IMR-90 (cell line): ENCODE measurements at regions not wholly inside any gene's neighbourhood (a gene's known extent, or its start where the extent isn't known, plus 50 kb on each side); places are given as distances from the start of the nearest gene placed in this dataset.

Experiments used
- ATAC-seq: fragments of 200-7000 bp; cut with Tn5 transposase; 2 replicates; pipeline ENCODE4 v1.9.1; 2020; ENCODE audit warnings: low read depth, mild to moderate bottlenecking, moderate library complexity
- BruUV-seq: library from RNA; stranded (reverse); fragments of 400-500 nt; replicated peaks from 2 replicates; lab custom pipeline; 2021; lab: Mats Ljungman, UMichigan
- CTCF ChIA-PET: fragments of 300-600 bp; formaldehyde crosslinking; extraction: SDS; loops from one replicate; lab custom pipeline; 2021; ENCODE audit warnings: antibody characterized with exemption; lab: Yijun Ruan, JAX
- POLR2A ChIA-PET: fragments of 300-600 bp; sonication (Branson Sonifier 250); formaldehyde crosslinking; loops from one replicate; lab custom pipeline; 2022; ENCODE audit warnings: antibody characterized with exemption; ENCODE audit not compliant: unreplicated experiment; lab: Charles Lee
- DNase-seq: peaks from one replicate; pipeline ENCODE4 v3.0.0; 2013
- H2AFZ ChIP-seq: replicated peaks from 2 replicates; pipeline ENCODE3; 2013; ENCODE audit warnings: low read length, mild to moderate bottlenecking; ENCODE audit not compliant: poor library complexity
- H2AK5ac ChIP-seq: 2 replicates; pipeline ENCODE4 v1.6.1; 2013; ENCODE audit warnings: low read depth, low read length, inconsistent platforms
- H2AK9ac ChIP-seq: replicated peaks from 2 replicates; pipeline ENCODE3; 2013; ENCODE audit warnings: mild to moderate bottlenecking, low read depth, low read length, moderate library complexity; ENCODE audit not compliant: poor library complexity
- H2BK120ac ChIP-seq: 2 replicates; pipeline ENCODE4 v1.6.1; 2013; ENCODE audit warnings: low read depth, low read length, inconsistent platforms
- H2BK15ac ChIP-seq: 3 replicates; pipeline ENCODE4 v1.6.1; 2013; ENCODE audit warnings: low read depth, low read length, inconsistent platforms
- H2BK20ac ChIP-seq: 2 replicates; pipeline ENCODE4 v1.6.1; 2013; ENCODE audit warnings: low read depth, mild to moderate bottlenecking, inconsistent platforms, low read length, moderate library complexity
- H2BK5ac ChIP-seq: 2 replicates; pipeline ENCODE4 v1.6.1; 2013; ENCODE audit warnings: mild to moderate bottlenecking, low read depth, low read length, inconsistent platforms; ENCODE audit not compliant: poor library complexity, severe bottlenecking
- H3K14ac ChIP-seq: replicated peaks from 2 replicates; pipeline ENCODE4 v1.6.1; 2013; ENCODE audit warnings: low read depth, low read length, inconsistent platforms
- H3K18ac ChIP-seq: 2 replicates; pipeline ENCODE4 v1.6.1; 2013; ENCODE audit warnings: low read depth, low read length, control low read depth
- H3K23ac ChIP-seq: 2 replicates; pipeline ENCODE4 v1.6.1; 2013; ENCODE audit warnings: low read depth, low read length, inconsistent platforms
- H3K27ac ChIP-seq: 2 replicates; pipeline ENCODE4 v1.5.1; 2013; ENCODE audit warnings: mild to moderate bottlenecking, control low read depth, low read length; ENCODE audit not compliant: insufficient read depth
- H3K27me3 ChIP-seq: 2 replicates; pipeline ENCODE4 v1.6.1; 2013; ENCODE audit warnings: low read length; ENCODE audit not compliant: control insufficient read depth, insufficient read depth
- H3K36me3 ChIP-seq: 2 replicates; pipeline ENCODE4 v1.6.1; 2013; ENCODE audit warnings: low read length, mixed read lengths; ENCODE audit not compliant: control insufficient read depth, insufficient read depth
- H3K4ac ChIP-seq: 2 replicates; pipeline ENCODE4 v1.6.1; 2013; ENCODE audit warnings: low read depth, low read length, inconsistent platforms
- H3K4me1 ChIP-seq: 2 replicates; pipeline ENCODE4 v1.6.1; 2013; ENCODE audit warnings: low read length, mixed read lengths; ENCODE audit not compliant: control insufficient read depth, insufficient read depth
- H3K4me2 ChIP-seq: 2 replicates; pipeline ENCODE4 v1.6.1; 2013; ENCODE audit warnings: low read depth, mild to moderate bottlenecking, control low read depth, low read length, moderate library complexity
- H3K4me3 ChIP-seq: 2 replicates; pipeline ENCODE4 v1.5.1; 2013; ENCODE audit warnings: low read depth, mild to moderate bottlenecking, control low read depth, low read length, moderate library complexity; ENCODE audit not compliant: insufficient read depth
- H3K56ac ChIP-seq: 2 replicates; pipeline ENCODE4 v1.6.1; 2013; ENCODE audit warnings: low read length, inconsistent platforms; ENCODE audit not compliant: insufficient read depth; ENCODE audit errors: extremely low read depth
- H3K79me1 ChIP-seq, 2 experiments: 2 replicates each; pipeline ENCODE4 v1.6.1; 2013; ENCODE audit warnings: low read length in 2 of 2, inconsistent platforms in 1 of 2, low read depth in 1 of 2
- H3K9ac ChIP-seq: 2 replicates; pipeline ENCODE4 v1.6.1; 2013; ENCODE audit warnings: low read depth, low read length, control low read depth
- H3K9me1 ChIP-seq: 2 replicates; pipeline ENCODE4 v1.6.1; 2013; ENCODE audit warnings: low read length, inconsistent platforms; ENCODE audit not compliant: insufficient read depth
- H3K9me3 ChIP-seq: 2 replicates; pipeline ENCODE4 v1.6.1; 2013; ENCODE audit warnings: low read length; ENCODE audit not compliant: control insufficient read depth, insufficient read depth
- H4K20me1 ChIP-seq: 2 replicates; pipeline ENCODE4 v1.6.1; 2013; ENCODE audit warnings: low read length, inconsistent platforms; ENCODE audit not compliant: insufficient read depth
- H4K5ac ChIP-seq: 2 replicates; pipeline ENCODE4 v1.6.1; 2013; ENCODE audit warnings: mild to moderate bottlenecking, low read depth, low read length, control low read depth
- H4K8ac ChIP-seq, 2 experiments: 2 replicates each; pipeline ENCODE4 v1.6.1; 2013; ENCODE audit warnings: low read depth in 2 of 2, low read length in 2 of 2, control low read depth in 1 of 2, inconsistent platforms in 1 of 2
- H4K91ac ChIP-seq: 2 replicates; pipeline ENCODE4 v1.6.1; 2013; ENCODE audit warnings: low read depth, low read length, inconsistent platforms; ENCODE audit not compliant: insufficient read depth
- CTCF ChIP-seq: conservative IDR thresholded peaks from 2 replicates; pipeline ENCODE4 v1.5.1; 2012; ENCODE audit warnings: mild to moderate bottlenecking, low read depth, low read length, improper control_type of control experiment
- FOS ChIP-seq: fragments of 150-350 bp; IDR thresholded peaks from 2 replicates; pipeline ENCODE4 v1.6.1; 2016; ENCODE audit warnings: low read depth, low read length
- MAFK ChIP-seq: IDR thresholded peaks from 2 replicates; pipeline ENCODE4 v1.6.1; 2012; ENCODE audit warnings: low read depth, low read length, improper control_type of control experiment
- MAZ ChIP-seq: IDR thresholded peaks from 2 replicates; pipeline ENCODE4 v1.6.1; 2012; ENCODE audit warnings: low read depth, mild to moderate bottlenecking, low read length, improper control_type of control experiment, moderate library complexity, borderline replicate concordance
- NFE2L2 ChIP-seq: fragments of 150-350 bp; IDR thresholded peaks from 2 replicates; pipeline ENCODE4 v1.6.1; 2016; ENCODE audit warnings: low read depth, mild to moderate bottlenecking, low read length
- POLR2A ChIP-seq: IDR thresholded peaks from 2 replicates; pipeline ENCODE4 v1.6.1; 2012; ENCODE audit warnings: mild to moderate bottlenecking, low read depth, low read length
- RAD21 ChIP-seq: IDR thresholded peaks from 2 replicates; pipeline ENCODE4 v1.6.1; 2012; ENCODE audit warnings: low read length, improper control_type of control experiment
- RFX5 ChIP-seq: IDR thresholded peaks from 2 replicates; pipeline ENCODE4 v1.8.0; 2012; ENCODE audit warnings: low read depth, mild to moderate bottlenecking, low read length, moderate library complexity
- WGBS, 2 experiments: methylation state at CpG; one replicate each; pipeline versions ENCODE4 v1.1.5 to v1.1.7; 2013; ENCODE audit warnings: missing lambda C conversion rate in 2 of 2; ENCODE audit not compliant: insufficient read length in 1 of 2; ENCODE audit errors: extremely low coverage in 2 of 2; 5-methylcytosine and 5-hydroxymethylcytosine counted together
- dilution Hi-C: fragments of 300-500 bp; cut with HindIII; formaldehyde crosslinking; loops from one replicate; pipeline ENCODE4 v1.14.3; 2018; ENCODE audit warnings: low sequenced_read_pairs; ENCODE audit not compliant: unreplicated experiment
- in situ Hi-C: fragments of 300-500 bp; cut with MboI; formaldehyde crosslinking; loops from 3 replicates; pipeline ENCODE4 v1.14.3; 2019; ENCODE audit warnings: low sequenced_read_pairs, inconsistent platforms, mixed read lengths
- intact Hi-C: fragments of 100-400 bp; cut with micrococcal nuclease; formaldehyde crosslinking; loops from 2 replicates; pipeline ENCODE4 v1.10.0; 2022

GRCh38 chr10:63896992-63897391, 375.8 kb downstream of the REEP3 start:
- Histone ChIP-seq H3K27ac (no peak overlapping the region), H3K9me1 (no peaks in the 10 kb centered on the region), H2AK9ac (no peak overlapping the region), H3K36me3 (no peaks in the 10 kb centered on the region), H3K79me1 (no peaks in the 10 kb centered on the region), H3K4ac (no peak overlapping the region), H3K4me3 (no peak overlapping the region), H2AK5ac (no peak overlapping the region), H2BK120ac (no peak overlapping the region), H3K27me3 (no peaks in the 10 kb centered on the region), H3K9ac (no peak overlapping the region), H4K20me1 (no peaks in the 10 kb centered on the region), H3K4me1 (no peaks in the 10 kb centered on the region), H2BK15ac (no peak overlapping the region), H4K5ac (no peak overlapping the region), H2BK20ac (no peak overlapping the region), H3K4me2 (no peak overlapping the region), H4K8ac (no peak overlapping the region), H4K91ac (no peak overlapping the region), H3K56ac (no peak overlapping the region), H3K23ac (no peak overlapping the region), H2AFZ (no peak overlapping the region), H3K18ac (no peak overlapping the region), H3K14ac (no peak overlapping the region), H3K9me3 (no peaks in the 10 kb centered on the region), H2BK5ac (no peak overlapping the region)
- ChIA-PET POLR2A (no interaction called here), CTCF (no interaction called here)
- BruUV-seq, result no TSS peak
- WGBS, 2 experiments, result no CpG with 5 or more reads among the region's 5 CpGs
- DNase-seq (no peak), ATAC-seq (no peak)
- intact Hi-C loops (no loop called here), in situ Hi-C loops (no loop called here), dilution Hi-C loops (no loop called here)
- TF ChIP-seq MAZ (no peak), MAFK (no peak), FOS (no peak), POLR2A (no peak), NFE2L2 (no peak), RFX5 (no peak), RAD21 (no peak), CTCF (no peak)
